ENCODE measurements at regions not wholly inside any gene's neighbourhood (a gene's known extent, or its start where the extent isn't known, plus 50 kb on each side); places are given as distances from the start of the nearest gene placed in this dataset.

DNA sequence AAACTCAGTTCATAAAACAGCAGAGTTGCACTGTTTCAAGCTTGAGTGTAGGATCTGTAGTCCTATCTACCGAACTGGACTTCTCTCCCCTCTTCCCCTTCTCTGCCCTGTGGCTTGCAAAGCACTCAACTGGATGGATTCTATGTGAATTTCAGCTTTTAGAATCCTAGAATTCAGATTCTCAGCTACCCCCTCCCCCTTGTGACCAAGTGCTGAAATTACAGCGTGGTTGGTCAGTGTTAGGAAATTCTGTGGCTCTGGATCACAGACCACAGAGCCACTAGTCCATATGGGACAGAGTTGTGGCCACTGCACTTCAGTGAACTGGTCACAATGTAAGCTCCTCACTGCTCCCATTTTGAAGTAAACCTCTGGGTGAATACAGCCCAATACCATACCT lies 64.6 kb upstream of the TRPC5 start:
- peak; percentile 71 for ATAC-seq
- TF ChIP-seq RARB (CRISPR knock-in tag; IDR thresholded peaks at IDR 0.05) = no peak
- no peak for TF ChIP-seq CSDC2 (CRISPR knock-in tag; IDR thresholded peaks at IDR 0.05)
- no peak for TF ChIP-seq GLIS3 (CRISPR knock-in tag; IDR thresholded peaks at IDR 0.05)
- TF ChIP-seq, protein P1, sequence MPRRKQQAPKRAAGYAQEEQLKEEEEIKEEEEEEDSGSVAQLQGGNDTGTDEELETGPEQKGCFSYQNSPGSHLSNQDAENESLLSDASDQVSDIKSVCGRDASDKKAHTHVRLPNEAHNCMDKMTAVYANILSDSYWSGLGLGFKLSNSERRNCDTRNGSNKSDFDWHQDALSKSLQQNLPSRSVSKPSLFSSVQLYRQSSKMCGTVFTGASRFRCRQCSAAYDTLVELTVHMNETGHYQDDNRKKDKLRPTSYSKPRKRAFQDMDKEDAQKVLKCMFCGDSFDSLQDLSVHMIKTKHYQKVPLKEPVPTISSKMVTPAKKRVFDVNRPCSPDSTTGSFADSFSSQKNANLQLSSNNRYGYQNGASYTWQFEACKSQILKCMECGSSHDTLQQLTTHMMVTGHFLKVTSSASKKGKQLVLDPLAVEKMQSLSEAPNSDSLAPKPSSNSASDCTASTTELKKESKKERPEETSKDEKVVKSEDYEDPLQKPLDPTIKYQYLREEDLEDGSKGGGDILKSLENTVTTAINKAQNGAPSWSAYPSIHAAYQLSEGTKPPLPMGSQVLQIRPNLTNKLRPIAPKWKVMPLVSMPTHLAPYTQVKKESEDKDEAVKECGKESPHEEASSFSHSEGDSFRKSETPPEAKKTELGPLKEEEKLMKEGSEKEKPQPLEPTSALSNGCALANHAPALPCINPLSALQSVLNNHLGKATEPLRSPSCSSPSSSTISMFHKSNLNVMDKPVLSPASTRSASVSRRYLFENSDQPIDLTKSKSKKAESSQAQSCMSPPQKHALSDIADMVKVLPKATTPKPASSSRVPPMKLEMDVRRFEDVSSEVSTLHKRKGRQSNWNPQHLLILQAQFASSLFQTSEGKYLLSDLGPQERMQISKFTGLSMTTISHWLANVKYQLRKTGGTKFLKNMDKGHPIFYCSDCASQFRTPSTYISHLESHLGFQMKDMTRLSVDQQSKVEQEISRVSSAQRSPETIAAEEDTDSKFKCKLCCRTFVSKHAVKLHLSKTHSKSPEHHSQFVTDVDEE (CRISPR knock-in tag; IDR thresholded peaks at IDR 0.05) = no peak
- no peak for TF ChIP-seq PPARA (CRISPR knock-in tag; IDR thresholded peaks at IDR 0.05; ENCODE audit: borderline replicate concordance)
- no peak for TF ChIP-seq ZNF8 (CRISPR knock-in tag; IDR thresholded peaks at IDR 0.05)
- TF ChIP-seq ISL1 (CRISPR knock-in tag; IDR thresholded peaks at IDR 0.05) = no peak
- TF ChIP-seq ESRRG (CRISPR knock-in tag; IDR thresholded peaks at IDR 0.05) = no peak
- TF ChIP-seq OSR1 (CRISPR knock-in tag; IDR thresholded peaks at IDR 0.05) = no peak
- no peak for TF ChIP-seq ZFP3 (CRISPR knock-in tag; IDR thresholded peaks at IDR 0.05)
- TF ChIP-seq ARNTL (CRISPR knock-in tag; IDR thresholded peaks at IDR 0.05; ENCODE audit: borderline replicate concordance, low read depth) = no peak
- TF ChIP-seq ZNF565 (CRISPR knock-in tag; conservative IDR thresholded peaks at IDR 0.05; ENCODE audit: low read depth) = no peak

DNA sequence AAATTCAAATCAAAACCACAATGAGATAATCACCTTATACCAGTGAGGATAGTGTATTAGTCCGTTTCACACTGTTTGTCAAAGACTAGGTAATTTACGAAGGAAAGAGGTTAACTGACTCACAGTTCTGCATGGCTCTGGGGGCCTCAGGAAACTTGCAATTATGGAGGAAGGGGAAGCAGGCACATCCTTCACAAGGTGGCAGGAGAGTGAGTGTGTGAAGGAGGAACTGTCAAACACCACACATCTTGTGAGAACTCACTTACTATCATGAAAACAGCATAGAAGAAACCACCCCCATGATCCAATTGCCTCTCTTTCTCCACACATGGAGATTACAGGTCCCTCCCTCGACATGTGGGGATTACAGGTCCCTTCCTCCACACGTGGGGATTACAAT lies 54.7 kb upstream of the TRPC5 start:
- TF ChIP-seq ARNTL (CRISPR knock-in tag; IDR thresholded peaks at IDR 0.05; ENCODE audit: borderline replicate concordance, low read depth) (no peak), RARB (CRISPR knock-in tag; IDR thresholded peaks at IDR 0.05) (no peak), ZC3H10 (CRISPR knock-in tag; IDR thresholded peaks at IDR 0.05) (no peak), OSR1 (CRISPR knock-in tag; IDR thresholded peaks at IDR 0.05) (no peak), GLIS3 (CRISPR knock-in tag; IDR thresholded peaks at IDR 0.05) (no peak)
- TF ChIP-seq, protein P1 (CRISPR knock-in tag; IDR thresholded peaks at IDR 0.05) = no peak
- ATAC-seq = no peak

All from SK-N-SH treated with all-trans-retinoic acid at 6 μM for 48 hours (cell line).